WTC11 (cell line): ENCODE measurements at regions not wholly inside any gene's neighbourhood (a gene's known extent, or its start where the extent isn't known, plus 50 kb on each side); places are given as distances from the start of the nearest gene placed in this dataset.
A peak's percentile ranks its signal among the peaks of the same experiment; 100 is the strongest.

Source experiments
- ATAC-seq: fragments of 200-7000 bp; cut with Tn5 transposase; 2 replicates; pipeline ENCODE4 v1.10.0; 2021; ENCODE audit warnings: mild to moderate bottlenecking, moderate library complexity
- CTCF ChIA-PET: fragments of 300-600 bp; sonication (Branson Sonifier 250); formaldehyde crosslinking; loops from one replicate; lab custom pipeline; 2021; ENCODE audit warnings: antibody characterized with exemption; lab: Charles Lee
- POLR2A ChIA-PET: fragments of 350-600 bp; sonication (Branson Sonifier 250); formaldehyde crosslinking; loops from one replicate; lab custom pipeline; 2021; ENCODE audit warnings: antibody characterized with exemption; lab: Charles Lee
- DNase-seq: peaks from one replicate; pipeline ENCODE4 v3.0.0; 2021; ENCODE audit warnings: low spot score
- H3K27ac Mint-ChIP-seq: 2 replicates; pipeline ENCODE4 v1.8.0; 2021; ENCODE audit warnings: mixed read lengths
- H3K27me3 Mint-ChIP-seq: 2 replicates; pipeline ENCODE4 v1.8.0; 2021; ENCODE audit warnings: low read depth, mild to moderate bottlenecking, moderate library complexity, mixed read lengths
- H3K36me3 Mint-ChIP-seq: 2 replicates; pipeline ENCODE4 v1.8.0; 2021; ENCODE audit warnings: mixed read lengths
- H3K4me1 Mint-ChIP-seq: 2 replicates; pipeline ENCODE4 v1.8.0; 2022; ENCODE audit warnings: mixed read lengths
- H3K4me3 Mint-ChIP-seq: 2 replicates; pipeline ENCODE4 v1.8.0; 2021; ENCODE audit warnings: mild to moderate bottlenecking, moderate library complexity, mixed read lengths
- H3K9me3 Mint-ChIP-seq: 2 replicates; pipeline ENCODE4 v1.8.0; 2021; ENCODE audit warnings: mixed read lengths
- ATF3 ChIP-seq: sonication (generic); formaldehyde crosslinking; conservative IDR thresholded peaks from 2 replicates; pipeline ENCODE4 v1.8.1; 2022; ENCODE audit warnings: mild to moderate bottlenecking, missing genetic modification reagents
- CDX4 ChIP-seq: fragments of 250-450 bp; sonication (Bioruptor Pico); IDR thresholded peaks from 2 replicates; pipeline ENCODE4 v1.9.0; 2021; ENCODE audit warnings: moderate library complexity, mild to moderate bottlenecking, inconsistent platforms, borderline replicate concordance
- CREM ChIP-seq: sonication (generic); formaldehyde crosslinking; IDR thresholded peaks from 2 replicates; pipeline ENCODE4 v1.8.1; 2022; ENCODE audit warnings: mild to moderate bottlenecking, missing genetic modification reagents, moderate library complexity
- ETV6 ChIP-seq: sonication (generic); formaldehyde crosslinking; IDR thresholded peaks from 2 replicates; pipeline ENCODE4 v1.8.1; 2022; ENCODE audit warnings: mild to moderate bottlenecking, missing genetic modification reagents
- IRF2 ChIP-seq: sonication (generic); formaldehyde crosslinking; IDR thresholded peaks from 2 replicates; pipeline ENCODE4 v1.8.0; 2022; ENCODE audit warnings: low read depth, missing genetic modification reagents, borderline replicate concordance
- KAT7 ChIP-seq: sonication (generic); formaldehyde crosslinking; IDR thresholded peaks from 2 replicates; pipeline ENCODE4 v1.8.1; 2023; ENCODE audit warnings: missing genetic modification reagents, mild to moderate bottlenecking, borderline replicate concordance
- MLX ChIP-seq: sonication (generic); formaldehyde crosslinking; IDR thresholded peaks from 2 replicates; pipeline ENCODE4 v1.8.1; 2023; ENCODE audit warnings: mild to moderate bottlenecking, missing genetic modification reagents, moderate library complexity
- NFATC4 ChIP-seq: fragments of 250-450 bp; sonication (Bioruptor Pico); IDR thresholded peaks from 2 replicates; pipeline ENCODE4 v1.9.0; 2021; ENCODE audit warnings: mild to moderate bottlenecking
- NFYB ChIP-seq: sonication (generic); formaldehyde crosslinking; conservative IDR thresholded peaks from 2 replicates; pipeline ENCODE4 v1.8.0; 2022; ENCODE audit warnings: low read depth, missing genetic modification reagents
- NR1H2 ChIP-seq: sonication (generic); formaldehyde crosslinking; IDR thresholded peaks from 2 replicates; pipeline ENCODE4 v1.9.0; 2021; ENCODE audit warnings: mild to moderate bottlenecking, moderate library complexity, missing genetic modification reagents
- NR2C2 ChIP-seq: sonication (generic); formaldehyde crosslinking; IDR thresholded peaks from 2 replicates; pipeline ENCODE4 v1.8.0; 2022; ENCODE audit warnings: mild to moderate bottlenecking, missing genetic modification reagents
- OVOL2 ChIP-seq: fragments of 250-450 bp; sonication (Bioruptor Pico); IDR thresholded peaks from 2 replicates; pipeline ENCODE4 v1.9.0; 2021; ENCODE audit warnings: mild to moderate bottlenecking, borderline replicate concordance
- SOX15 ChIP-seq: fragments of 250-450 bp; sonication (Bioruptor Pico); IDR thresholded peaks from 2 replicates; pipeline ENCODE4 v1.9.0; 2021; ENCODE audit warnings: mild to moderate bottlenecking
- TP53 ChIP-seq: sonication (generic); formaldehyde crosslinking; IDR thresholded peaks from 2 replicates; pipeline ENCODE4 v1.8.1; 2023; ENCODE audit warnings: mild to moderate bottlenecking, missing genetic modification reagents
- USF2 ChIP-seq: sonication (generic); formaldehyde crosslinking; IDR thresholded peaks from 2 replicates; pipeline ENCODE4 v1.8.1; 2023; ENCODE audit warnings: mild to moderate bottlenecking, missing genetic modification reagents, moderate library complexity
- ZNF219 ChIP-seq: sonication (generic); formaldehyde crosslinking; IDR thresholded peaks from 2 replicates; pipeline ENCODE4 v1.8.0; 2023; ENCODE audit warnings: missing genetic modification reagents, mild to moderate bottlenecking, borderline replicate concordance
- ZNF263 ChIP-seq: sonication (generic); formaldehyde crosslinking; IDR thresholded peaks from 2 replicates; pipeline ENCODE4 v1.8.1; 2022; ENCODE audit warnings: low read depth, mild to moderate bottlenecking, moderate library complexity, missing genetic modification reagents
- ZNF317 ChIP-seq: sonication (generic); formaldehyde crosslinking; IDR thresholded peaks from 2 replicates; pipeline ENCODE4 v1.8.1; 2023; ENCODE audit warnings: low read depth, mild to moderate bottlenecking, moderate library complexity, missing genetic modification reagents, borderline replicate concordance
- TF ChIP-seq, protein P1 (sequence below): sonication (generic); formaldehyde crosslinking; IDR thresholded peaks from 2 replicates; pipeline ENCODE4 v1.8.1; 2022; ENCODE audit warnings: mild to moderate bottlenecking, moderate library complexity, missing genetic modification reagents
- TF ChIP-seq, protein P2 (sequence below): fragments of 200-600 bp; IDR thresholded peaks from 2 replicates; pipeline ENCODE4 v1.8.0; 2022; ENCODE audit warnings: antibody characterized with exemption
- TF ChIP-seq, protein P3 (sequence below): sonication (generic); formaldehyde crosslinking; IDR thresholded peaks from 2 replicates; pipeline ENCODE4 v1.8.0; 2023; ENCODE audit warnings: missing genetic modification reagents
- TF ChIP-seq, protein P4 (sequence below): fragments of 250-450 bp; sonication (Bioruptor Pico); IDR thresholded peaks from 2 replicates; pipeline ENCODE4 v1.9.0; 2021; ENCODE audit warnings: mild to moderate bottlenecking, borderline replicate concordance
- TF ChIP-seq, protein P5 (sequence below): fragments of 250-450 bp; sonication (Bioruptor Pico); IDR thresholded peaks from 2 replicates; pipeline ENCODE4 v1.9.0; 2021; ENCODE audit warnings: mild to moderate bottlenecking

DNA sequence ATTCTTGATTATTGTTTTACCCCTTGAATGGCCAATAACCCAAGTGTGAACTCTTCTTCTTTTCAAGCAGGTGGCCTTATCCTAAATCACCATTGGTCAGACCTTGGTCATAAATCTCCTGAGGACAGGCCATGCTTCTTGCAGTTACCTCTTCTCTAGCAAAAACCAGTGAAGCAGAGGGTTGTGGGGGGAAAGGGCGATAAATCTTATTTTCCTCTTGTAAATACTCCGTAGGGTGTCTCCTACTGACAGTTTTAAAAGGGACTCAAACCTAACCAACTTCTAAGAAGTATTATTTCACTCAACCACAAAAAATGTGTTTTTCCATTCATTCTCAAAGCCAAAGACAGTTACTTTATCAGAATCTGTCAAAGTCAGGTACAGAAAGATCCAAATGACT is 168.1 kb upstream of the RMP24 start (continued):
- TF ChIP-seq, protein P1, sequence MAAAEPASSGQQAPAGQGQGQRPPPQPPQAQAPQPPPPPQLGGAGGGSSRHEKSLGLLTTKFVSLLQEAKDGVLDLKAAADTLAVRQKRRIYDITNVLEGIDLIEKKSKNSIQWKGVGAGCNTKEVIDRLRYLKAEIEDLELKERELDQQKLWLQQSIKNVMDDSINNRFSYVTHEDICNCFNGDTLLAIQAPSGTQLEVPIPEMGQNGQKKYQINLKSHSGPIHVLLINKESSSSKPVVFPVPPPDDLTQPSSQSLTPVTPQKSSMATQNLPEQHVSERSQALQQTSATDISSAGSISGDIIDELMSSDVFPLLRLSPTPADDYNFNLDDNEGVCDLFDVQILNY (CRISPR knock-in tag), result no peak
- TF ChIP-seq IRF2 (CRISPR knock-in tag), result no peak
- TF ChIP-seq NFATC4 (CRISPR knock-in tag), result no peak
- TF ChIP-seq OVOL2 (CRISPR knock-in tag), result no peak
- TF ChIP-seq, protein P2, sequence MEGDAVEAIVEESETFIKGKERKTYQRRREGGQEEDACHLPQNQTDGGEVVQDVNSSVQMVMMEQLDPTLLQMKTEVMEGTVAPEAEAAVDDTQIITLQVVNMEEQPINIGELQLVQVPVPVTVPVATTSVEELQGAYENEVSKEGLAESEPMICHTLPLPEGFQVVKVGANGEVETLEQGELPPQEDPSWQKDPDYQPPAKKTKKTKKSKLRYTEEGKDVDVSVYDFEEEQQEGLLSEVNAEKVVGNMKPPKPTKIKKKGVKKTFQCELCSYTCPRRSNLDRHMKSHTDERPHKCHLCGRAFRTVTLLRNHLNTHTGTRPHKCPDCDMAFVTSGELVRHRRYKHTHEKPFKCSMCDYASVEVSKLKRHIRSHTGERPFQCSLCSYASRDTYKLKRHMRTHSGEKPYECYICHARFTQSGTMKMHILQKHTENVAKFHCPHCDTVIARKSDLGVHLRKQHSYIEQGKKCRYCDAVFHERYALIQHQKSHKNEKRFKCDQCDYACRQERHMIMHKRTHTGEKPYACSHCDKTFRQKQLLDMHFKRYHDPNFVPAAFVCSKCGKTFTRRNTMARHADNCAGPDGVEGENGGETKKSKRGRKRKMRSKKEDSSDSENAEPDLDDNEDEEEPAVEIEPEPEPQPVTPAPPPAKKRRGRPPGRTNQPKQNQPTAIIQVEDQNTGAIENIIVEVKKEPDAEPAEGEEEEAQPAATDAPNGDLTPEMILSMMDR, result no peak
- no peak for TF ChIP-seq NFYB (CRISPR knock-in tag)
- no peak for TF ChIP-seq MLX (CRISPR knock-in tag)
- no peak for TF ChIP-seq CREM (CRISPR knock-in tag)
- no peak for TF ChIP-seq ZNF219 (CRISPR knock-in tag)
- TF ChIP-seq ETV6 (CRISPR knock-in tag), result no peak
- no peak for TF ChIP-seq ZNF263 (CRISPR knock-in tag)
- TF ChIP-seq, protein P3, sequence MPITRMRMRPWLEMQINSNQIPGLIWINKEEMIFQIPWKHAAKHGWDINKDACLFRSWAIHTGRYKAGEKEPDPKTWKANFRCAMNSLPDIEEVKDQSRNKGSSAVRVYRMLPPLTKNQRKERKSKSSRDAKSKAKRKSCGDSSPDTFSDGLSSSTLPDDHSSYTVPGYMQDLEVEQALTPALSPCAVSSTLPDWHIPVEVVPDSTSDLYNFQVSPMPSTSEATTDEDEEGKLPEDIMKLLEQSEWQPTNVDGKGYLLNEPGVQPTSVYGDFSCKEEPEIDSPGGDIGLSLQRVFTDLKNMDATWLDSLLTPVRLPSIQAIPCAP (CRISPR knock-in tag), result no peak
- TF ChIP-seq, all 79 proteins: peak for 0

DNA sequence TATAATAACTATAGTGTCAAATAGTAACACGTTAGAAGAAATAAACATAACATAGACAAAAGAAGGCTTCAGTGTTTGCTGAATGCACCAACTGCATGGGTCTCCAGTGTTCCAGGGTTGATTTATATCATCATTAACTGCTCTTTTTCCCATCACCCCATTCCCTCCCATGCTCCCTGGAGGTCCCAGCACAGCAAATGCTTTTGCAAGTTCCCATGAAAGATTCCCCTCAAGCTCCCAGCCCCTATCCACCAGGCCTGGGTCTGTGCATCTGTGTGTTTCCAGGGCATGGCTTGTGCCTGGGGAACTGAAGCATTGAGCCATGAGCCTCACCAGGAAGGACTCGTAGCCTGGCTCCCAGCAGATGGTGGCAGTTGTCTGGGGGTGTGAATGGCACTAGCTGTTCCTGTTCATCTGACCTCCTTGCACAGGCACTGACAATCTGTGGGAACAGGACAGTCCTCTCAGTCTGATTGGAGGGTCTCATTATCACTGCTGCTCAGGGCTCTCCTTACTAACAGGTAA is 164.6 kb upstream of the RMP24 start:
- no peak for DNase-seq
- no peak for ATAC-seq
- Mint-ChIP-seq H3K4me3 (no peak overlapping the region), H3K27me3 (no peaks in the 10 kb centered on the region), H3K4me1 (peaks cover 10% of the 10 kb centered on the region; the same call in 1 of the 2 replicates), H3K27ac (peak overlapping the region; percentile 54; the same call in 1 of the 2 replicates), H3K36me3 (no peaks in the 10 kb centered on the region; the same call in 1 of the 2 replicates), H3K9me3 (peaks cover 24% of the 10 kb centered on the region)
- ChIA-PET POLR2A (no interaction called here), CTCF (no interaction called here)
- TF ChIP-seq SOX15 (CRISPR knock-in tag) (no peak), ZNF317 (CRISPR knock-in tag) (no peak), ATF3 (CRISPR knock-in tag) (no peak), TP53 (CRISPR knock-in tag) (no peak), CDX4 (CRISPR knock-in tag) (no peak), IRF2 (CRISPR knock-in tag) (no peak), NR1H2 (CRISPR knock-in tag) (no peak), USF2 (no peak), KAT7 (CRISPR knock-in tag) (no peak), NR2C2 (CRISPR knock-in tag) (no peak)
- TF ChIP-seq, protein P4, sequence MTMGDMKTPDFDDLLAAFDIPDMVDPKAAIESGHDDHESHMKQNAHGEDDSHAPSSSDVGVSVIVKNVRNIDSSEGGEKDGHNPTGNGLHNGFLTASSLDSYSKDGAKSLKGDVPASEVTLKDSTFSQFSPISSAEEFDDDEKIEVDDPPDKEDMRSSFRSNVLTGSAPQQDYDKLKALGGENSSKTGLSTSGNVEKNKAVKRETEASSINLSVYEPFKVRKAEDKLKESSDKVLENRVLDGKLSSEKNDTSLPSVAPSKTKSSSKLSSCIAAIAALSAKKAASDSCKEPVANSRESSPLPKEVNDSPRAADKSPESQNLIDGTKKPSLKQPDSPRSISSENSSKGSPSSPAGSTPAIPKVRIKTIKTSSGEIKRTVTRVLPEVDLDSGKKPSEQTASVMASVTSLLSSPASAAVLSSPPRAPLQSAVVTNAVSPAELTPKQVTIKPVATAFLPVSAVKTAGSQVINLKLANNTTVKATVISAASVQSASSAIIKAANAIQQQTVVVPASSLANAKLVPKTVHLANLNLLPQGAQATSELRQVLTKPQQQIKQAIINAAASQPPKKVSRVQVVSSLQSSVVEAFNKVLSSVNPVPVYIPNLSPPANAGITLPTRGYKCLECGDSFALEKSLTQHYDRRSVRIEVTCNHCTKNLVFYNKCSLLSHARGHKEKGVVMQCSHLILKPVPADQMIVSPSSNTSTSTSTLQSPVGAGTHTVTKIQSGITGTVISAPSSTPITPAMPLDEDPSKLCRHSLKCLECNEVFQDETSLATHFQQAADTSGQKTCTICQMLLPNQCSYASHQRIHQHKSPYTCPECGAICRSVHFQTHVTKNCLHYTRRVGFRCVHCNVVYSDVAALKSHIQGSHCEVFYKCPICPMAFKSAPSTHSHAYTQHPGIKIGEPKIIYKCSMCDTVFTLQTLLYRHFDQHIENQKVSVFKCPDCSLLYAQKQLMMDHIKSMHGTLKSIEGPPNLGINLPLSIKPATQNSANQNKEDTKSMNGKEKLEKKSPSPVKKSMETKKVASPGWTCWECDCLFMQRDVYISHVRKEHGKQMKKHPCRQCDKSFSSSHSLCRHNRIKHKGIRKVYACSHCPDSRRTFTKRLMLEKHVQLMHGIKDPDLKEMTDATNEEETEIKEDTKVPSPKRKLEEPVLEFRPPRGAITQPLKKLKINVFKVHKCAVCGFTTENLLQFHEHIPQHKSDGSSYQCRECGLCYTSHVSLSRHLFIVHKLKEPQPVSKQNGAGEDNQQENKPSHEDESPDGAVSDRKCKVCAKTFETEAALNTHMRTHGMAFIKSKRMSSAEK, result no peak
- TF ChIP-seq, protein P5, sequence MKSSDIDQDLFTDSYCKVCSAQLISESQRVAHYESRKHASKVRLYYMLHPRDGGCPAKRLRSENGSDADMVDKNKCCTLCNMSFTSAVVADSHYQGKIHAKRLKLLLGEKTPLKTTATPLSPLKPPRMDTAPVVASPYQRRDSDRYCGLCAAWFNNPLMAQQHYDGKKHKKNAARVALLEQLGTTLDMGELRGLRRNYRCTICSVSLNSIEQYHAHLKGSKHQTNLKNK, result no peak
